ENCODE measurements at regions not wholly inside any gene's neighbourhood (a gene's known extent, or its start where the extent isn't known, plus 50 kb on each side); places are given as distances from the start of the nearest gene placed in this dataset.

GRCh38 chr16:82404586-82405315, 222.0 kb upstream of the CDH13 start:
- DNase-seq: no peak

GRCh38 chr16:82402665-82403218, 224.0 kb upstream of the CDH13 start:
- DNase-seq: no peak

- DNase-seq: no peak
These were observed 226.7 kb upstream of the CDH13 start for GRCh38 chr16:82400046-82400445.

- DNase-seq: no peak
These were observed 226.5 kb upstream of the MPHOSPH6 start for GRCh38 chr16:82396509-82396908.

GRCh38 chr16:82395212-82395611, 225.2 kb upstream of the MPHOSPH6 start:
- no peak for DNase-seq

GRCh38 chr16:82391690-82392089, 221.7 kb upstream of the MPHOSPH6 start:
- DNase-seq: no peak

GRCh38 chr16:82389956-82390650, 220.1 kb upstream of the MPHOSPH6 start:
- DNase-seq: no peak

- DNase-seq: no peak
These were observed 216.7 kb upstream of the MPHOSPH6 start for GRCh38 chr16:82386761-82387160.

- DNase-seq: no peak
These were observed 214.9 kb upstream of the MPHOSPH6 start for GRCh38 chr16:82384949-82385348.

GRCh38 chr16:82384017-82384416, 214.0 kb upstream of the MPHOSPH6 start:
- DNase-seq: no peak

- DNase-seq: no peak
These were observed 212.5 kb upstream of the MPHOSPH6 start for GRCh38 chr16:82382521-82382920.

- DNase-seq: no peak
These were observed 209.5 kb upstream of the MPHOSPH6 start for GRCh38 chr16:82379551-82379950.

GRCh38 chr16:82373976-82374375, 204.0 kb upstream of the MPHOSPH6 start:
- DNase-seq: no peak

GRCh38 chr16:82370282-82370681, 200.3 kb upstream of the MPHOSPH6 start:
- DNase-seq: no peak

GRCh38 chr16:82368041-82368440, 198.0 kb upstream of the MPHOSPH6 start:
- DNase-seq: peak; percentile 33

GRCh38 chr16:82366462-82366861, 196.4 kb upstream of the MPHOSPH6 start:
- DNase-seq: no peak

GRCh38 chr16:82364690-82365089, 194.7 kb upstream of the MPHOSPH6 start:
- no peak for DNase-seq

- no peak for DNase-seq
These were observed 193.2 kb upstream of the MPHOSPH6 start for GRCh38 chr16:82363026-82363816.

- no peak for DNase-seq
These were observed 191.9 kb upstream of the MPHOSPH6 start for GRCh38 chr16:82361885-82362284.

GRCh38 chr16:82360024-82360783, 190.2 kb upstream of the MPHOSPH6 start:
- no peak for DNase-seq

- DNase-seq: no peak
These were observed 188.7 kb upstream of the MPHOSPH6 start for GRCh38 chr16:82358606-82359221.

- DNase-seq: no peak
These were observed 188.1 kb upstream of the MPHOSPH6 start for GRCh38 chr16:82358161-82358560.

Data from RPMI8226 (cell line).